HepG2 (cell line): ENCODE measurements at regions not wholly inside any gene's neighbourhood (a gene's known extent, or its start where the extent isn't known, plus 50 kb on each side); places are given as distances from the start of the nearest gene placed in this dataset.

Source experiments
- ATAC-seq: fragments of 200-7000 bp; cut with Tn5 transposase; 3 replicates; pipeline ENCODE4 v1.9.1; 2020; ENCODE audit warnings: mild to moderate bottlenecking, moderate library complexity
- BruUV-seq: library from RNA; stranded (reverse); fragments of 400-500 nt; replicated peaks from 2 replicates; lab custom pipeline; 2021; lab: Mats Ljungman, UMichigan
- CTCF ChIA-PET: fragments of 300-600 bp; formaldehyde crosslinking; extraction: SDS; loops from one replicate; lab custom pipeline; 2021; ENCODE audit warnings: low total read pairs, inconsistent platforms, low intra/inter-chr PET ratio; lab: Yijun Ruan, JAX
- POLR2A ChIA-PET: fragments of 350-600 bp; sonication (Branson Sonifier 250); formaldehyde crosslinking; loops from one replicate; lab custom pipeline; 2020; ENCODE audit warnings: antibody characterized with exemption, inconsistent platforms; lab: Yijun Ruan, JAX
- DNase-seq: peaks from one replicate; pipeline ENCODE4 v3.0.0-alpha.2; 2015; ENCODE audit warnings: low spot score
- FAIRE-seq: peaks from 3 replicates; lab custom pipeline; 2011; peaks lifted over from hg19 to GRCh38; lab: Jason Lieb, UNC
- H2AFZ ChIP-seq: one replicate; pipeline ENCODE4 v1.6.1; 2011; ENCODE audit warnings: low read length, inconsistent platforms
- H3K27ac ChIP-seq: fragments of 300-600 bp; 3 replicates; pipeline ENCODE4 v1.8.0; 2011; ENCODE audit warnings: mixed run types, mild to moderate bottlenecking, mixed read lengths, low read length, inconsistent platforms; ENCODE audit not compliant: insufficient read depth; ENCODE audit errors: extremely low read length
- H3K27me3 ChIP-seq, 2 experiments: fragments of 200-600 bp in 1 of 2; 2 replicates in 1 of 2; 3 replicates in 1 of 2; pipeline versions ENCODE4 v1.6.0 to v1.8.0; 2011; ENCODE audit warnings: low read length in 2 of 2, mild to moderate bottlenecking in 2 of 2, moderate library complexity in 2 of 2, inconsistent platforms in 1 of 2; ENCODE audit not compliant: insufficient read depth in 2 of 2, control insufficient read depth in 1 of 2
- H3K36me3 ChIP-seq, 2 experiments: fragments of 200-600 bp in 1 of 2; replicated peaks in 1 of 2; 2 replicates in 1 of 2; 3 replicates in 1 of 2; pipeline versions ENCODE4 v1.5.1 to v1.8.0; 2011; ENCODE audit warnings: low read length in 2 of 2, inconsistent platforms in 1 of 2; ENCODE audit not compliant: insufficient read depth in 2 of 2, control insufficient read depth in 1 of 2
- H3K4me1 ChIP-seq: 2 replicates; pipeline ENCODE4 v1.5.1; 2012; ENCODE audit warnings: low read length, inconsistent platforms; ENCODE audit not compliant: insufficient read depth
- H3K4me2 ChIP-seq: 2 replicates; pipeline ENCODE4 v1.6.0; 2011; ENCODE audit warnings: low read depth, low read length, inconsistent platforms
- H3K4me3 ChIP-seq, 3 experiments: fragments of 200-600 bp in 1 of 3; sonication (generic), shearing (Covaris generic) in 1 of 3; replicated peaks in 1 of 3; 2 replicates each; pipeline ENCODE4 v1.5.1; 2011 to 2016; ENCODE audit warnings: low read length in 3 of 3, inconsistent platforms in 2 of 3, low read depth in 2 of 3, mild to moderate bottlenecking in 2 of 3, control low read depth in 1 of 3, mixed read lengths in 1 of 3; ENCODE audit not compliant: insufficient read depth in 1 of 3
- H3K79me2 ChIP-seq: one replicate; pipeline ENCODE4 v1.6.1; 2011; ENCODE audit warnings: low read length, inconsistent platforms; ENCODE audit not compliant: insufficient read depth
- H3K9ac ChIP-seq: 2 replicates; pipeline ENCODE4 v1.6.0; 2011; ENCODE audit warnings: mild to moderate bottlenecking, low read depth, low read length, inconsistent platforms; ENCODE audit not compliant: insufficient read depth
- H3K9me3 ChIP-seq: 2 replicates; pipeline ENCODE4 v1.5.1; 2012; ENCODE audit warnings: mild to moderate bottlenecking, low read length
- H4K20me1 ChIP-seq: 2 replicates; pipeline ENCODE4 v1.6.0; 2011; ENCODE audit warnings: inconsistent platforms, mild to moderate bottlenecking, low read length, moderate library complexity; ENCODE audit not compliant: insufficient read depth
- ZNF318 ChIP-seq: sonication (generic); formaldehyde crosslinking; IDR thresholded peaks from 2 replicates; pipeline ENCODE4 v1.4.0; 2020; ENCODE audit warnings: mild to moderate bottlenecking, missing genetic modification reagents
- WGBS: methylation state at CpG from one replicate; pipeline ENCODE4 v1.1.6; 2017; ENCODE audit warnings: low lambda C conversion rate; 5-methylcytosine and 5-hydroxymethylcytosine counted together
- in situ Hi-C: cut with HindIII; loops from 2 replicates; pipeline ENCODE4 v1.10.0; 2017; ENCODE audit warnings: low pct_unique_long_range_greater_than_20kb; ENCODE audit not compliant: extremely low pct_ligation_motif_present
- intact Hi-C: fragments of 100-400 bp; cut with micrococcal nuclease; formaldehyde crosslinking; loops from one replicate; pipeline ENCODE4 v1.10.0; 2022; ENCODE audit not compliant: unreplicated experiment

- no peaks in the 10 kb centered on the region for H3K27me3 ChIP-seq
- intact Hi-C loops: no loop called here
- no peak overlapping the region for H3K4me3 ChIP-seq
- no peaks in the 10 kb centered on the region for H3K36me3 ChIP-seq
- no peak for ATAC-seq
- ChIA-PET POLR2A (no interaction called here), CTCF (no interaction called here)
- H2AFZ ChIP-seq: no peak overlapping the region
- BruUV-seq: no TSS peak
- no peaks in the 10 kb centered on the region for H3K79me2 ChIP-seq
- no peaks in the 10 kb centered on the region for H4K20me1 ChIP-seq
- no peak for FAIRE-seq
- in situ Hi-C loops: no loop called here
- no peaks in the 10 kb centered on the region; the same call in 1 of the 2 replicates for H3K9me3 ChIP-seq
- no peak overlapping the region for H3K9ac ChIP-seq
- no peak for DNase-seq
- 33% methylated on average over 3 of the region's 4 CpGs for WGBS
- H3K4me1 ChIP-seq: no peaks in the 10 kb centered on the region
- TF ChIP-seq ZNF318 (CRISPR knock-in tag): no peak
- H3K4me2 ChIP-seq: no peak overlapping the region
- H3K27ac ChIP-seq: no peak overlapping the region
These were observed 126.8 kb upstream of the VCX3A start for GRCh38 chrX:6661736-6662135.
